ENCODE measurements at regions not wholly inside any gene's neighbourhood (a gene's known extent, or its start where the extent isn't known, plus 50 kb on each side); places are given as distances from the start of the nearest gene placed in this dataset.

DNA sequence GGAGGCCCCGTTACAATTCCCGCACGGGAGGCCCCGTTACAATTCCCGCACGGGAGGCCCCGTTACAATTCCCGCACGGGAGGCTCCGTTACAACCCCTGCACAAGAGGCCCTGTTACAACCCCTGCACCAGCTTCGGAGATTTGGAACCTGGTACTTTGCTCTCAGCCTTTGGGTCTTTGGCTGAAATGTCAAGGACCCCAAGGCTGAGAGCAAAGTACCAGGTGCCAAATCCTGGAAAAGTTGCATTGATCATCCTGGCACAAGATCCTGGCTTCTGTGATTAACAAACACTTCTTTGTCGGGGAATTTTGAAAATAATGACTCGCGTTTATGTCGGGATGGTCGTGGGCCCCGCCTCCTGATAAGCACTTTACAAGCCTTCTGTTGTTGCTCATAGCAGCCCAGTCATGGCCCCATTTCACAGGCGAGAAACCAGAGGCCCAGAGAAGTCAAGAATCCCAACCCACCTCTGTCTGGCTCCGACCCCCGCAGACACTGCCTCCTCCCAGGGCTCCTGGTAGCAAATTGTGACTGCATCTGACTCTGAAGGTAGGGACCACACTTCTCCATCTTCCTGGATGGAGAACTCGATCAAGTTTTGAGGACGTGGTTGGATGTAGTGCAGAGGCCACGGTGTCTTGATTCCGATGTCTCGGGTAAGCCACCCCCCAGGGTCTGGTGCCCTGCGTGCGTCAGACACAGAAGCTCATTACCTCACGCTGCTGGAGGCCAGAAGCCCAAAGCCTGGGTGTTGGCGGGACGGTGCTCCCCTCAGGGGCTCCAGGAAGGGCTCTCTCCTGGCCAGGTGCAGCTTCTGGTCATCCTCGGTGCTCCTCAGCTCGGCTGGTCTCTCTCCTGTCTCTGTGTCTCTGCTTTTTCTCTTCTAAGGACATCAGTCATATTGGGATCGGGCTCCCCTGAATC lies 60.3 kb downstream of the ADRA2C start:
- Histone ChIP-seq H2AFZ (ENCODE audit: low read length) (no peak overlapping the region), H3K9me2 (replicated peaks; ENCODE audit: low read depth, low read length) (no peaks in the 10 kb centered on the region), H3K36me3 (ENCODE audit: insufficient read depth, low read length) (no peaks in the 10 kb centered on the region), H3K9ac (ENCODE audit: low read depth, low read length, poor library complexity, severe bottlenecking) (no peak overlapping the region), H3K4me2 (ENCODE audit: low read depth, low read length, poor library complexity, severe bottlenecking) (no peak overlapping the region), H3K79me2 (ENCODE audit: insufficient read depth, low read length) (no peaks in the 10 kb centered on the region), H4K20me1 (ENCODE audit: insufficient read depth, low read length, poor library complexity, severe bottlenecking) (no peaks in the 10 kb centered on the region), H3K27me3 (ENCODE audit: insufficient read depth, low read length, poor library complexity, severe bottlenecking) (no peaks in the 10 kb centered on the region), H3K9me3 (ENCODE audit: insufficient read depth, low read depth, low read length) (no peaks in the 10 kb centered on the region), H3F3A (ENCODE audit: low read depth) (no peaks in the 10 kb centered on the region), H3K4me1 (ENCODE audit: insufficient read depth, low read length, poor library complexity, severe bottlenecking) (no peaks in the 10 kb centered on the region), H3K4me3 (ENCODE audit: low read length, poor library complexity, severe bottlenecking) (no peak overlapping the region)
- TF ChIP-seq EZH2phosphoT487 (IDR thresholded peaks at IDR 0.05; ENCODE audit: borderline replicate concordance), result no peak
- TF ChIP-seq, protein P1, sequence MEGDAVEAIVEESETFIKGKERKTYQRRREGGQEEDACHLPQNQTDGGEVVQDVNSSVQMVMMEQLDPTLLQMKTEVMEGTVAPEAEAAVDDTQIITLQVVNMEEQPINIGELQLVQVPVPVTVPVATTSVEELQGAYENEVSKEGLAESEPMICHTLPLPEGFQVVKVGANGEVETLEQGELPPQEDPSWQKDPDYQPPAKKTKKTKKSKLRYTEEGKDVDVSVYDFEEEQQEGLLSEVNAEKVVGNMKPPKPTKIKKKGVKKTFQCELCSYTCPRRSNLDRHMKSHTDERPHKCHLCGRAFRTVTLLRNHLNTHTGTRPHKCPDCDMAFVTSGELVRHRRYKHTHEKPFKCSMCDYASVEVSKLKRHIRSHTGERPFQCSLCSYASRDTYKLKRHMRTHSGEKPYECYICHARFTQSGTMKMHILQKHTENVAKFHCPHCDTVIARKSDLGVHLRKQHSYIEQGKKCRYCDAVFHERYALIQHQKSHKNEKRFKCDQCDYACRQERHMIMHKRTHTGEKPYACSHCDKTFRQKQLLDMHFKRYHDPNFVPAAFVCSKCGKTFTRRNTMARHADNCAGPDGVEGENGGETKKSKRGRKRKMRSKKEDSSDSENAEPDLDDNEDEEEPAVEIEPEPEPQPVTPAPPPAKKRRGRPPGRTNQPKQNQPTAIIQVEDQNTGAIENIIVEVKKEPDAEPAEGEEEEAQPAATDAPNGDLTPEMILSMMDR (conservative IDR thresholded peaks at IDR 0.05; ENCODE audit: low read length), result no peak

DNA sequence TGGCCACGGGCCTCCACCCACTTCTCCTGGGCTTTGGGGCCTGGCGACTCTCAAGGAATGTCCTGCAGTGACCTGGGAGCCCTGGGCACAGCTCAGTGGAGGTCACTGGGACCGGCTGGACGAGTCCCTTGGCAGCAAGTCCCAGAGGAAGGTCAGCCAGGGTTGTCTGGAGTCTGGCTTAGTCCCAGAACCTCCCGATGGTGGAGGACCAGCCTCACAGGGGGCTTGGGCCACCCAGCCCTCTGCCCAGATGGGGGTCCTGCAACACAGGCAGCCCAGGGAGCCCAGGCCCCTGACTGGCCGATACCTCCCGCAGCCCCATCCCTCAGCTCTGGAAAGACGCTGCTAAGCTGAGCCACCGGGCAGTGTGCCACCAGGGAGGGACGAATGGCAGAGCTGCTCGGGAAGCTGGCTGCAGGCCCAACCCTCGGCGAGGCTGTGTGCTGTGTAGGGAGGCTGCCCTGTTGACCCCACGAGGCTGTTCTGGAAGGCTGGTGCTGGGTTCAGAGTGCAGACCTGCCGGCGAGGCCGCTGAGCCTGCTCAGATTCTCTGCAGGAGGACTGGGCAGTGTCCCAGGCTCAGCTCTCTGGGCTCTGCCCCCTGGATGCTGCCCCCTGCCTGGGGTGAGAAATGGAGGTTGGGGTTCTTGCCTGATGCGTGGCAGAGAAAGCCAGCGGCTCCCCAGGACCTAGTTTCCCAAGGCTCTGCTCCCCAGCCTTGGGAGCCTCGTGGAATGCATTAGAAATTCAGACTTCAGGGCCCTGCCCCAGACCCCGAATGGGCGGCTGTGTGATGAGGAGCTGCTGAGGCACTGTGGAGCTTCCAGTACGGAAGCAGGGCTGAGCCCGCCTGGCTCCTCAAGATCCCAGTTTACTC lies 61.7 kb downstream of the ADRA2C start:
- TF ChIP-seq EZH2phosphoT487 (IDR thresholded peaks at IDR 0.05; ENCODE audit: borderline replicate concordance), result no peak
- TF ChIP-seq, protein P1 (conservative IDR thresholded peaks at IDR 0.05; ENCODE audit: low read length), result no peak
- H3K4me2 ChIP-seq (ENCODE audit: low read depth, low read length, poor library complexity, severe bottlenecking), result no peak overlapping the region
- H4K20me1 ChIP-seq (ENCODE audit: insufficient read depth, low read length, poor library complexity, severe bottlenecking), result no peaks in the 10 kb centered on the region

DNA sequence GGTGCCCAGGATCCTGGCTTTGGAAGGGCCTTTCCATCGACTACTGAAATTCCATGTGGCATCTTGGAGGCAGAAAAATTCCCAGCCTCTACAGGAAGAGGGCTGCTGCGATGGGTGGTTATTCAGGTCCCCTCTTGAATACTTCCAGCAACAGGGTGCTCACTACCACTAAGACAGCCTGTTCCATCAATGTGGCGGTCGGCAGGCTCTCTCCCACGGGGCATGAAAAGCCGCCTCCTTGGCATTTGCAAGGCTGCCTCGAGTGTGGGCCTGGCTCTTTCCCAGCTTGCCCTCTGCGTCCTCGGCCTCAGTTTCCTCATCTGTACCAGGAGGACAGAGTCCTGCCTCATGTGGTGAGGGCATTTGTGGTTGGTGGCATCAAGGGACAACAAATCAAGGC lies 62.4 kb downstream of the ADRA2C start:
- Histone ChIP-seq H3K4me1 (ENCODE audit: insufficient read depth, low read length, poor library complexity, severe bottlenecking) (no peaks in the 10 kb centered on the region), H3F3A (ENCODE audit: low read depth) (no peaks in the 10 kb centered on the region), H4K20me1 (ENCODE audit: insufficient read depth, low read length, poor library complexity, severe bottlenecking) (no peaks in the 10 kb centered on the region), H3K36me3 (ENCODE audit: insufficient read depth, low read length) (no peaks in the 10 kb centered on the region), H2AFZ (ENCODE audit: low read length) (no peak overlapping the region), H3K4me3 (ENCODE audit: low read length, poor library complexity, severe bottlenecking) (no peak overlapping the region), H3K27me3 (ENCODE audit: insufficient read depth, low read length, poor library complexity, severe bottlenecking) (no peaks in the 10 kb centered on the region), H3K4me2 (ENCODE audit: low read depth, low read length, poor library complexity, severe bottlenecking) (no peak overlapping the region), H3K9ac (ENCODE audit: low read depth, low read length, poor library complexity, severe bottlenecking) (no peak overlapping the region), H3K9me3 (ENCODE audit: insufficient read depth, low read depth, low read length) (no peaks in the 10 kb centered on the region), H3K79me2 (ENCODE audit: insufficient read depth, low read length) (no peaks in the 10 kb centered on the region), H3K9me2 (replicated peaks; ENCODE audit: low read depth, low read length) (no peaks in the 10 kb centered on the region)
- TF ChIP-seq, protein P1 (conservative IDR thresholded peaks at IDR 0.05; ENCODE audit: low read length), result no peak
- TF ChIP-seq EZH2phosphoT487 (IDR thresholded peaks at IDR 0.05; ENCODE audit: borderline replicate concordance), result no peak

More for the DNA sequence above, 61.7 kb downstream of the ADRA2C start:
- no peaks in the 10 kb centered on the region for H3K36me3 ChIP-seq (ENCODE audit: insufficient read depth, low read length)
- H2AFZ ChIP-seq (ENCODE audit: low read length), result no peak overlapping the region
- no peaks in the 10 kb centered on the region for H3K27me3 ChIP-seq (ENCODE audit: insufficient read depth, low read length, poor library complexity, severe bottlenecking)
- H3F3A ChIP-seq (ENCODE audit: low read depth), result no peaks in the 10 kb centered on the region
- no peak overlapping the region for H3K4me3 ChIP-seq (ENCODE audit: low read length, poor library complexity, severe bottlenecking)
- no peaks in the 10 kb centered on the region for H3K9me3 ChIP-seq (ENCODE audit: insufficient read depth, low read depth, low read length)
- no peaks in the 10 kb centered on the region for H3K79me2 ChIP-seq (ENCODE audit: insufficient read depth, low read length)
- no peak overlapping the region for H3K9ac ChIP-seq (ENCODE audit: low read depth, low read length, poor library complexity, severe bottlenecking)
- H3K9me2 ChIP-seq (replicated peaks; ENCODE audit: low read depth, low read length), result no peaks in the 10 kb centered on the region
- H3K4me1 ChIP-seq (ENCODE audit: insufficient read depth, low read length, poor library complexity, severe bottlenecking), result no peaks in the 10 kb centered on the region

All from Loucy (cell line).